Esophagus muscularis mucosa (tissue), 4 donors: ENCODE measurements at regions not wholly inside any gene's neighbourhood (a gene's known extent, or its start where the extent isn't known, plus 50 kb on each side); places are given as distances from the start of the nearest gene placed in this dataset.

Source experiments
- DNase-seq: peaks from one replicate; pipeline ENCODE4 v3.0.0-alpha.2; 2017; ENCODE audit errors: extremely low spot score
- H3K27ac ChIP-seq, 4 donors: fragments of 200-600 bp; sonication (generic); replicated peaks in 1 of 4; 1 replicate in 3 of 4; 2 replicates in 1 of 4; pipeline ENCODE4 v1.5.1; 2016 to 2019; ENCODE audit warnings: mild to moderate bottlenecking in 1 of 4
- H3K27me3 ChIP-seq, 4 donors: fragments of 200-600 bp; sonication (generic); one replicate each; pipeline versions ENCODE4 v1.5.1 to v1.6.0; 2016 to 2019
- H3K36me3 ChIP-seq, 4 donors: fragments of 200-600 bp; sonication (generic); one replicate each; pipeline ENCODE4 v1.5.1; 2016 to 2019
- H3K4me1 ChIP-seq, 4 donors: fragments of 200-600 bp; sonication (generic); one replicate each; pipeline ENCODE4 v1.5.1; 2016 to 2019
- H3K4me3 ChIP-seq, 4 donors: fragments of 200-600 bp; sonication (generic); 1 replicate in 2 of 4; 2 replicates in 2 of 4; pipeline ENCODE4 v1.5.1; 2016 to 2019; ENCODE audit warnings: mild to moderate bottlenecking in 4 of 4, moderate library complexity in 1 of 4
- H3K9me3 ChIP-seq, 4 donors: fragments of 200-600 bp; sonication (generic); 1 replicate in 3 of 4; 2 replicates in 1 of 4; pipeline ENCODE4 v1.5.1; 2016 to 2019
- EP300 ChIP-seq: sonication (generic); formaldehyde crosslinking; IDR thresholded peaks from one replicate; pipeline ENCODE4 v1.6.1; 2017; ENCODE audit warnings: antibody characterized with exemption
- POLR2A ChIP-seq: fragments of 450-650 bp; IDR thresholded peaks from one replicate; pipeline ENCODE4 v1.6.1; 2017; ENCODE audit warnings: antibody characterized with exemption, moderate library complexity, mild to moderate bottlenecking, low read depth
- POLR2AphosphoS5 ChIP-seq, 2 donors: sonication (generic); formaldehyde crosslinking; IDR thresholded peaks; one replicate each; pipeline ENCODE4 v1.6.1; 2017; ENCODE audit warnings: antibody characterized with exemption in 2 of 2
- WGBS: methylation state at CpG from one replicate; pipeline ENCODE4 v1.1.5; 2018; 5-methylcytosine and 5-hydroxymethylcytosine counted together
- intact Hi-C: fragments of 100-400 bp; cut with DNase I; formaldehyde crosslinking; loops from one replicate; pipeline ENCODE4 v1.15.1; 2023
- TF ChIP-seq, protein P1 (sequence below), 3 experiments: fragments of 200-600 bp in 2 of 3; fragments of 450-650 bp in 1 of 3; sonication (generic) in 2 of 3; IDR thresholded peaks; one replicate each; pipeline ENCODE4 v1.5.1; 2017 to 2019; ENCODE audit warnings: antibody characterized with exemption in 3 of 3, mild to moderate bottlenecking in 2 of 3, moderate library complexity in 1 of 3

DNA sequence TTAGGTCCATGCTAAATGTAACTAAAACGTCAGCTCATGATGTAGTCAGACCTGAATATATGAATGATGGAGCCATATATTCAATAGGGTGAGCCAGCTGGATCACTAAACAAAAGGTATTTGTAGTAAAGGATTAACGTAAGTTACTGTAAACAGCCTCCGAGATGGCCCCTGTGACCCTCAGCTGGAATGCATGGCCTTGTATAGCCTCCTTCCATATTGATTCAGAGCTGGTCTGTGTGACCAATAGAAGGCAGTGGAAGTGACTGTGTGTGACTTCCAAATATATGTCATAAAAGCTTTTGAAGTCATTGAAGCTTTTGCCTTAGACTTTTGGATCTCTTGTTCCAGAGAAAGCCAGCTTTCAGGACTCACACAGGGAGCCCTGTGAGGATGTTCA lies 154.4 kb upstream of the CHD1 start:
- TF ChIP-seq POLR2AphosphoS5 (IDR thresholded peaks at IDR 0.05): no peak
- TF ChIP-seq, protein P1, sequence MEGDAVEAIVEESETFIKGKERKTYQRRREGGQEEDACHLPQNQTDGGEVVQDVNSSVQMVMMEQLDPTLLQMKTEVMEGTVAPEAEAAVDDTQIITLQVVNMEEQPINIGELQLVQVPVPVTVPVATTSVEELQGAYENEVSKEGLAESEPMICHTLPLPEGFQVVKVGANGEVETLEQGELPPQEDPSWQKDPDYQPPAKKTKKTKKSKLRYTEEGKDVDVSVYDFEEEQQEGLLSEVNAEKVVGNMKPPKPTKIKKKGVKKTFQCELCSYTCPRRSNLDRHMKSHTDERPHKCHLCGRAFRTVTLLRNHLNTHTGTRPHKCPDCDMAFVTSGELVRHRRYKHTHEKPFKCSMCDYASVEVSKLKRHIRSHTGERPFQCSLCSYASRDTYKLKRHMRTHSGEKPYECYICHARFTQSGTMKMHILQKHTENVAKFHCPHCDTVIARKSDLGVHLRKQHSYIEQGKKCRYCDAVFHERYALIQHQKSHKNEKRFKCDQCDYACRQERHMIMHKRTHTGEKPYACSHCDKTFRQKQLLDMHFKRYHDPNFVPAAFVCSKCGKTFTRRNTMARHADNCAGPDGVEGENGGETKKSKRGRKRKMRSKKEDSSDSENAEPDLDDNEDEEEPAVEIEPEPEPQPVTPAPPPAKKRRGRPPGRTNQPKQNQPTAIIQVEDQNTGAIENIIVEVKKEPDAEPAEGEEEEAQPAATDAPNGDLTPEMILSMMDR (IDR thresholded peaks at IDR 0.05): no peak
- no peak for TF ChIP-seq POLR2A
- no peak for TF ChIP-seq EP300
- DNase-seq: no peak
- H3K4me3 ChIP-seq: no peak overlapping the region
- intact Hi-C loops: no loop called here
- no peaks in the 10 kb centered on the region for H3K27me3 ChIP-seq
- no peaks in the 10 kb centered on the region for H3K4me1 ChIP-seq
- WGBS: 84% methylated on average over 3 of the region's 3 CpGs
- H3K36me3 ChIP-seq: no peaks in the 10 kb centered on the region
- H3K9me3 ChIP-seq: no peaks in the 10 kb centered on the region
- no peak overlapping the region for H3K27ac ChIP-seq

DNA sequence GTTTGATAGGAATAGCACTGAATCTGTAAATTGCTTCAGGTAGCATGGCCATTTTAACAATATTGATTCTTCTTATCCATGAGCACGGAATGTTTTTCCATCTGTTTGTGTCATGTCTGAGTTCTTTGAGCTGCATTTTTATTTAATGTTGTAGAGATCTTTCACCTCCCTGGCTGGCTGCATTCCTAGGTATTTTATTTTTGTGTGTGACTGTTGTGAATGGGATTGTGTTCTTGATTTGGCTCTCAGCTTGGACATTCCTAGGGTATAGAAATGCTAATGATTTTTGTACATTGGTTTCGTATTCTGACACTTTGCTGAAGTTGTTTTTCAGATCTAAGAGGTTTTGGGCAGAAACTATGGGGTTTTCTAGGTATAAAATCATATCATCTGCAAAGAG lies 152.9 kb upstream of the CHD1 start:
- intact Hi-C loops: no loop called here
- 84% methylated on average over 2 of the region's 2 CpGs for WGBS

GRCh38 chr5:99076723-99077640 lies 148.2 kb upstream of the CHD1 start:
- Histone ChIP-seq H3K36me3 (no peaks in the 10 kb centered on the region), H3K27me3 (no peaks in the 10 kb centered on the region), H3K9me3 (no peaks in the 10 kb centered on the region), H3K4me1 (no peaks in the 10 kb centered on the region), H3K4me3 (no peak overlapping the region), H3K27ac (no peak overlapping the region)
- TF ChIP-seq EP300 (no peak), POLR2A (no peak), POLR2AphosphoS5 (IDR thresholded peaks at IDR 0.05) (no peak)
- TF ChIP-seq, protein P1 (IDR thresholded peaks at IDR 0.05): no peak
- intact Hi-C loops: no loop called here
- DNase-seq: no peak
- WGBS: 88% methylated on average over 4 of the region's 4 CpGs

More for the DNA sequence above, 152.9 kb upstream of the CHD1 start:
- DNase-seq: no peak
- H3K27ac ChIP-seq: no peak overlapping the region
- H3K36me3 ChIP-seq: no peaks in the 10 kb centered on the region
- no peaks in the 10 kb centered on the region for H3K4me1 ChIP-seq
- TF ChIP-seq EP300: no peak
- TF ChIP-seq, protein P1 (IDR thresholded peaks at IDR 0.05): no peak
- TF ChIP-seq POLR2A: no peak
- no peak for TF ChIP-seq POLR2AphosphoS5 (IDR thresholded peaks at IDR 0.05)
- H3K4me3 ChIP-seq: no peak overlapping the region
- no peaks in the 10 kb centered on the region for H3K27me3 ChIP-seq
- no peaks in the 10 kb centered on the region for H3K9me3 ChIP-seq

DNA sequence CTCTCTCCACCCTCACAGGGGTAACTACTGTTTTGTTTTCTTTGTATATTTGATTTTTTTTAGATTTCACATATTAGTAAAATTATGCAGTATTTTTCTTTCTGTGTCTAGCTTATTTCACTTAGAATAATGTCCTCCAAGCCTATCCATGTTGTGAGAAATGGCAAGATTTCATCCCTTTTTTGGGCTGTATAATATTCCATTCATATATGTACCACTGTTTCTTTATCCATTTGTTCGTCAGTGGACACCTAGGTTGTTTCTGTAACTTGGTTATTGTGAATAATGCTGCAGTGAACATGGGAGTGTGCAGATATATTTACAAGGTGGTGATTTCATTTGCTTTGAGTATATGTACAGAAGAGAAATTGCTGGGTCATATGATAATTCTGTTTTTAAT lies 144.0 kb upstream of the CHD1 start:
- Histone ChIP-seq H3K27me3 (no peaks in the 10 kb centered on the region), H3K9me3 (no peaks in the 10 kb centered on the region), H3K4me3 (no peak overlapping the region), H3K4me1 (no peaks in the 10 kb centered on the region), H3K36me3 (no peaks in the 10 kb centered on the region), H3K27ac (no peak overlapping the region)
- WGBS: 97% methylated on average over 1 of the region's 1 CpG
- TF ChIP-seq POLR2AphosphoS5 (IDR thresholded peaks at IDR 0.05) (no peak), EP300 (no peak)
- intact Hi-C loops: no loop called here
- no peak for DNase-seq

DNA sequence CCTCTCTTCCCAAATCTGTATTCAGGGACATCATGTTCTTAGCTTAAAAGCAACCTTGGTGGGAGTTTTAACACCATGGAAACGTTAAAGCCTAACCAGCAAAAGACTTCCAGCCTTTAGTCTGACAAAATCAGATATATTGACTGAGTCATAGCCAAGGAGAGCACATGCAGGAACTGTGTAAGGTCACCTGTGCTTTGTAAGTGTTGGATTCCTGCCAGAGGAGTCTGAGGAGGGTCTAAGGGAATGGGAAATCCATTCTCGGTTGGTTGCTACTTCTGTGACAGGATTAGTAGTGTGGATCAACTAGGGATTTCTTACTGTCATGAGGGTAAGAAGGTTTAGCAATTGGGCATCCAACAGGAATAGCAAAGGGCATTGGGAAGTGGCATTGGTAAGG lies 142.0 kb upstream of the CHD1 start:
- DNase-seq: no peak
- intact Hi-C loops: no loop called here
- TF ChIP-seq POLR2A (no peak), EP300 (no peak), POLR2AphosphoS5 (IDR thresholded peaks at IDR 0.05) (no peak)
- TF ChIP-seq, protein P1 (IDR thresholded peaks at IDR 0.05): no peak
- no peaks in the 10 kb centered on the region for H3K27me3 ChIP-seq
- no peak overlapping the region for H3K4me3 ChIP-seq
- H3K4me1 ChIP-seq: no peaks in the 10 kb centered on the region
- no peak overlapping the region for H3K27ac ChIP-seq
- WGBS: 62% methylated on average over 2 of the region's 2 CpGs
- no peaks in the 10 kb centered on the region for H3K9me3 ChIP-seq
- no peaks in the 10 kb centered on the region for H3K36me3 ChIP-seq
